HG03571 (cell line): ENCODE measurements at regions not wholly inside any gene's neighbourhood (a gene's known extent, or its start where the extent isn't known, plus 50 kb on each side); places are given as distances from the start of the nearest gene placed in this dataset.

Experiments used
- ATAC-seq: cut with Tn5 transposase; IDR thresholded peaks from one replicate; pipeline ENCODE4 v1.9.1; 2021; ENCODE audit not compliant: unreplicated experiment

GRCh38 chr9:91066042-91066415, 264.4 kb downstream of the SYK start:
- ATAC-seq: no peak

- ATAC-seq: no peak
Measured at GRCh38 chr9:91066856-91067255, 265.2 kb downstream of the SYK start.

GRCh38 chr9:91067306-91067860, 265.8 kb downstream of the SYK start:
- no peak for ATAC-seq

- ATAC-seq: no peak
Measured at GRCh38 chr9:91071184-91071990, 269.8 kb downstream of the SYK start.

- no peak for ATAC-seq
Measured at GRCh38 chr9:91073049-91073810, 271.6 kb downstream of the SYK start.

DNA sequence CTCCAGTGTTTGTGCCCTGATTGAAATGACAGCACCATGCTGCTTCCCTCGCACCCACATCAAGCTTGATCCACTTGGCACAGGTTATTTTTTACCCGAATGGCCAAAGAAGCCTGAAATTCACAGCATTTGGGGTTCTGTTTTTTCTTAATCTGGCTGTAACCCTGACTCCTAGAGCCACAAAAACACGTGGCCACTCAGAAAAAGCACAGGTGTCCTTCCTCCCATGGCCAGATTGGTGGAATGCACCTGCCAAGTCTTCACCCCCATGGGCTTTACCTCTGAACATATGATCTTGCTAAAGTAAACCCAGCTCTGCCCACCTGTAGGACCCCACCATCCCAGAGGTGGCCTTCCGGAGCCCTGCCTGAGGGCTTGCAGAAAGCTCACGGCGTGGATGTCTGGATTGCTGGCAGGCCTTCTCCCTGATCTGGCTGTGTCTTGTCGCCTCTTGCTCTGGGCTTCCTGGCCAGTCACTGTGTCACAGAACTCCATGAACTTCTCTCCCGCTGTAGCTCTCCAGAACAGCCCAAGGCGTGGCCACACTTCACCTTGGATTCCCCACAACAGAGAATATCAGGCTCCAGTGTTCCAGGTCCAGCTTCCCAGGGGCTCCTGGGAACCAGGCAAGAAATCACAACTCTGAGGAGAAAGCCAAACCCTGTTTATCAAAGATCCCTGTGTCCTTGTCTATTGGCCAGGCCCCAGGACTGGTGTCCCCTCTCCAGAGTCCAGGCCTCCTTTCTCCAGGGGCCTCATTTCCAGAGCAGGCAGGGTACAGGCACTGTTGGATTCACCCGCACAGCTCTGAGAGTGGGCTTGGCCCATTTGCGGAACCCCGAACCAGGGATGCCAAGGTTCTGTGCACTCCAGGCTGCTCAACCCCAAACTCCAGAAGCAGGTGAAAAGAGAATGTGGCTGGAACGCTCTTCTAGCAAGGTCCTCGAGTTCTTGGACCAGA, 272.5 kb downstream of the SYK start:
- ATAC-seq: no peak

DNA sequence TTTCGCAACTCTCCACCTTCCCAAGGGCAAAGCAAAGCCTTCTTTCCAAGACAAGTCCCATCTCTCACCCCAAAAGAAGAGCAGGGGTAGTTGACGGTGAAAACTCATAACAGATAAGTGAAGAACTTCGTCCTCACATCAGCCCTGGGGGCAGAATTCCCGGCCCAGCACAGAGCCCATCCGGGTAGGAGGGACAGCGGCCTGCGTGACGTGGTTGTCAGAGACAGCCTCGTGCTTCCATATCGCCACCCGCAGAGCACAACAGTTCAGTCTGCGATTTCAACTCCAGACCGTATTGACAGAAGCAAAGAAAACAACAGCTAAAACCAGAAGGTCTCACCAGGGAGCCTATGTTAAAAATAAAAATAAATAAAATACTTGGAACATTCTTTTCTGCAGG, 273.2 kb downstream of the SYK start:
- ATAC-seq: no peak

DNA sequence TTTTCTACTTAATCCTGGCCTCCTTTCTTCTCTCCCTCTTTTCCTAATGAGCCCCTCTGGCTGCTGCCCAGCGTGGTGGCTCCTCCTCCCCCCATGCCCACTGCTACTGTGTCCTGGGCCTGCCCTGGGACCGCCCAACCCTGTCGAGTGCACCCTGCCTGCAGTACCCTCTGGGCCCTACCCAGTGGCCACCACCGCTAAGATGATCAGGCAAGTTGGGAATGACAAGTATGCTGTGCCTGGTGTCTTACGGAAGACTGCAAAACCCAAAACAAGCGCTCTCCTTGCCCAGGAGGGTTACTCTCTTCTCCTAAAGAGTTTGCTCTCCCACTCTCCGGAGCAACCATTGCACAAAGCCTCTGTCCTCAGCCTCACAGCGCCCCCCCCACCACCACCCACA, 273.7 kb downstream of the SYK start:
- ATAC-seq: no peak

GRCh38 chr9:91077624-91078368, 276.2 kb downstream of the SYK start:
- ATAC-seq: no peak

DNA sequence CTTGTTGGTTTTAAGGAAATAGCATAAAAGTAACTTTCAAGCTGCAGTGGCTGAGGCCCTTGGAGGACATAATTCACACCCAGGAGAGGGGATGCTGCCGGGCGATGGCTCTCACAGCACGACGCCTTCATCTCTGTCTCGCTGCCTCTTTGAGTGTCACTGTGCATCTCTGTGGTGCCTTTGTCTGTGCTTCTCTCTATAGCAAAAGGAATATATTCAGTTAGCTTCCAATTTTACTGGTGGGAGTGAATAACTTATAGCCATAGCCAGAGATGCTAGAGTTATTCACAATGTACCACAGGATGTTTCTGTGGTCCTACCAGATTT, 276.7 kb downstream of the SYK start:
- ATAC-seq: no peak

- no peak for ATAC-seq
Measured at GRCh38 chr9:91082731-91083130, 279.0 kb downstream of the AUH start.

- no peak for ATAC-seq
Measured at GRCh38 chr9:91084896-91085516, 276.7 kb downstream of the AUH start.

DNA sequence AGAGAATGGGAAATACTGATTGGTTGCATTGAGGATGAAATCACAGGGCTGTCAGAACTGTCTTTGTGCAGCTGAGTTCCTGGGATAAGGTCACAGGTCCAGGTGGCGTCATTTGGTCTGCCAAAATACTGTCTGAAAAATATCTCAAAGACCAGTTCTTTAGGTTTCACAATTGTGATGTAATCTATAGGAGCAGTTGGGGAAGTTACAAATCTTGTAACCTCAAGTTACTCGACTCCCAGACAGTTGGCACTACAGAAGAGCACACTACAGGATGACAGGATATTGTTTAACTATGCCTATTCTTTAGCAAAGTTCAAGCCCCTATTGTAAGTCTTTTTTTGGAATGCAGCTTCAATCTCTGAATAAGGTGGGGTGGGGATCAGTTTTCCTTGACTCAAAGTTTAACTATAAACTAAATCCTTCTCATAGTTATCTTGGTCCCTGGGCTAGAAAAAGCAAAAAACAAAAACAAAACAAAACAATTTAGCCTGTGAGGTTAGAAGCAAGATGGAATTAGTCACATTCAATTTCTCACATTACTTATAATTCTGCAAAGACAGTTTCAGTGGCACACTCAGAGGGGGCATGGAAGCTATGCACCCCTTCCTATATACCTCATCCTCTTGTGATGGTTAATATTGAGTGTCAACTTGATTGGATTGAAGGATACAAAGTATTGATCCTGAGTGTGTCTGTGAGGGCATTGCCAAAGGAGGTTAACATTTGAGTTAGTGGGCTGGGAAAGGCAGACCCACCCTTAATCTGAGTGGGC, 276.0 kb downstream of the AUH start:
- ATAC-seq: no peak

DNA sequence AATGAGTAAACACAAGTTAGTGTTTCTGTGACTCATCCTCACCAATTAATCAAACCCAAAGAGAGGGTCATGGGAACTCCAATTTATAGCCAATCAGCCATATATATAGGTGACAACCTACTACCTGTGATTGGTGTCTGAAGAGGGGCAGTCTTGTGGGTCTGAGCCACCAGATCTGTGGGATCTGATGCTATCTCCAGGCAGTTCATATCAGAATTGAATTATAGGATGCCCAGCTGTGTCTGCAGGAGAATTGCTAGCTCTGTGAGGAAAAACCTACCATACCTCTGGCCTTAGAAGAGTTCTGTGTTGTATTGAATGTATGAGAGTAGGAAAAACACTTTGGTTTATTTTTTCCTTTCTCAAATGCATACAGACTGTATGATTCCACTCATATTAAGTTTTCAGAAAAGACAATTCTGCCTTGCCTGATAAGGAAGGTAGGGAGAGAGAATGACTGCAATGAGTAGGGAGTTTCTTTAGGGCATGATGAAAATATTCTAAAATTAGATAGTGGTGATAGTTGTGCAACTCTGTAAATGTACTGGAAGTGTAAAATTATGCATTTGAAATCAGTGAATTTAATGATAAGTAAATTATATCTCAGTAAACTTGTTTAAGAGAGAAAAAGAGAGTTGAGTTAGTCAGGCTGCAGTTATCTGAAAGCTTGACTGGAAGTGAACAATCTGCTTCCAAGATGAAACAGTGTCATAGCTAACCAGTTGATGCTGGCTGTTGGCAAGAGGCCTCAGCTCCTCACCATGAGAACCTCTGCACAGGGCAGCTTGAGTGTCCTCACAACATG, 274.9 kb downstream of the AUH start:
- ATAC-seq: no peak

- no peak for ATAC-seq
Measured at GRCh38 chr9:91087462-91087759, 274.3 kb downstream of the AUH start.

DNA sequence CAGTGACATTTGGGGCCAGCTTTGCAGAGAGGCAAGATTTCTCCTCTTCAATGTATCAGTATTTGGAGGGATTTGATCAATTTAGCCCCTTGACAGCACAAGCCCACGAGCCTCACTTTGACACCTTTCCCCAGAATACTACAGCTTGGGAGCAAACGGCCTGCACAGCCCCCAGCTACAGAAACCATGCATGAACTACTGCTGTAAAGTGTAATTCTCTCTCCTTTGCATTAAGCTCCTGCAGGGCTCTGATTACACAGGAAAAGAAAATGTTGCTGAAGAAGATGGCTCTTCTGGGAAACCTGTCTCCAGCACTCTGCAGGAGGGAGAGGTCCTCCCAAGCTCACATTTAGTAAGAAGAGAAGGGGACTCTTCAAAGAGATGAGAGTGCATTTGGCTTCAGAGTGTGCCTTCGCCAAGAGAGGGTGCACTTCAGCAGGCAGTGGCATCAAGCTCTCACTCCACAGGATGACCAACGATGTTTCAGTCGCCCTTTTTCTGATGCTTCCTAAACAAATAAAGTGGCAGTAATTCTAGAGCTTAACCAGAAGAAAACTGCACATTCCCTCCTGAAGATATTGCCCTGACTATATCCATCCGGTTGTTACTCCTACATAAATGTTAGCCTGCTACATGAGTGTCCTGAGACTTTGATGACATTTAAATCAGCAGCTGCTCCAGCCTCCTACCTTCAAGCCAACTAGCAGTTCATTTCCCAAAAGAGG, 272.2 kb downstream of the AUH start:
- no peak for ATAC-seq

GRCh38 chr9:91090130-91090410, 271.6 kb downstream of the AUH start:
- no peak for ATAC-seq

DNA sequence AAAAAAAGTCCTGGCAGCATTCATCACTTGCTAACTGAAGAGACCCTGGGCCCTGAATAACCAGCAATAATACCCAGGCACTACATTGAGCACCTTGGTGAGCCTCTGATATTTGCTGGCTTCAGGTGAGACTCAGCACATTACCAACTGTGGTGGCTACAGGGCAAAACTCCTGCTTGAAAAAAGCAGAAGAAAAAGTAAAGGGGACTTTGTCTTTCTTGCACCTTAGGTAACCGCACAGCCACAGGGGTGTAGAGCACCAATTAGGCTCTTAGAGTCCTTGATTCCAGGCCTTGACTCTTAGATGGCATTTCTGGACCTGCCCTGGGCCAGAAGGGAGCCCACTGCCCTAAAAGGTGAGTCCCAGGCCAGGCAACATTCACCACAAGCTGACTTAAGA, 269.5 kb downstream of the AUH start:
- ATAC-seq: no peak
